ENCODE measurements at regions not wholly inside any gene's neighbourhood (a gene's known extent, or its start where the extent isn't known, plus 50 kb on each side); places are given as distances from the start of the nearest gene placed in this dataset.
"Not testable (repeated sequence)": the region's sequence is repeated elsewhere in the genome, so short reads cannot be mapped to it uniquely, and the experiment has no call there.

DNA sequence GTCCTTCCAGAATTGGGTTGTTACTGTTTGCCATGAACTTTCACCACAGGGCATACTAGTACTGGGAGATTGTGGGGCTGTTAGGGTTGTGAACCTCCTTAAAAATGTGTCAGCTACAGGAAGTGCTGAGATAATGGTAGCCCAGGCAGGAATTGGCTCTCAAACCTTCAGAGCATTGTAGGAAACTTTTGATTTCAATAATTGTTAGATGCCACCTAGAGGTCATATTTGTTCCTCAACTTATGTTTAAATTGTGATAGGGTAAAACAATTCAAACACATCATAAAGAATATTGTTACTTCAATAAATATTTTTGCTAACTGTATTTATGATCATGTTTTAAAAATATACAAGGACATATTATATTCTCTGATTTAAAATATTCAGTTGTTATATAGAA lies 594.6 kb downstream of the ADCYAP1 start:
- DNase-seq, result no peak

DNA sequence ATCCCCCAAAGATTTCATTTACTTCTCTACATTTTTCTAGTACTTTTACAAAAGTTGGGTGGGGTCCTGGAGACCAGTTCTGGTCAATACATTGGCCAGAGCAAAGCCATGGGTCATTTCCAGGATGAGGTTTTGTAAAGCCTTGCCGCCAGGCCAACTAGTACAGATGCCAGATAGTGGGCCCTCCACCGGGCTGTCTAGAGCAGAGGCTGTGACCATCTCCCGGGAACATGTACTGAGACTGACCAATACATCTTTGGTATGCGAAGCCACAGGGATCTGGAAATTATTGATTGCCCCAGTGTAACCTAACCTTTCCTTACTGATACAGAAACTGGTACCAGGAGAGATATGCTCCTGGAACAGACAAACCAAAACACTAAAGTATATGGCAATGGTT lies 599.2 kb downstream of the ADCYAP1 start:
- no peak for DNase-seq

DNA sequence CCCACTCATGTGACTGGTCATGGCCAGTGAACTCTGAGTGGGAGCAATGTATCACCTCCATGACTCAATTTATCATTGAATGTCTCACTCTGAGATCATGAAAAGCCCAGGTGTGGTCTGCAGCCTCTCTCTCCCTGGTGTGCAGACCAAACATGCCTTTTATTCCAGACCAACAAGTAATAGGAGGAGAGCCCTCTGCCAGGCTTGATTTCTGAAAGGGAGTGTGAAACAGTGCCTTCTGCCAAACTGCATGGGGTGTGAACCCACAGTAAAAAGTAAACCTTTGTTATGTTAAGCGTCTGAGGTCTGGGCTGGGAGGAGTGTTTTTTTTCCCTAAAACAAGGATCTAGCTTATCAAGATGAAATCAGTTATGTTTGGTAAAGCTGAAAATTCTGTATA lies 601.2 kb downstream of the ADCYAP1 start:
- DNase-seq, result no peak

DNA sequence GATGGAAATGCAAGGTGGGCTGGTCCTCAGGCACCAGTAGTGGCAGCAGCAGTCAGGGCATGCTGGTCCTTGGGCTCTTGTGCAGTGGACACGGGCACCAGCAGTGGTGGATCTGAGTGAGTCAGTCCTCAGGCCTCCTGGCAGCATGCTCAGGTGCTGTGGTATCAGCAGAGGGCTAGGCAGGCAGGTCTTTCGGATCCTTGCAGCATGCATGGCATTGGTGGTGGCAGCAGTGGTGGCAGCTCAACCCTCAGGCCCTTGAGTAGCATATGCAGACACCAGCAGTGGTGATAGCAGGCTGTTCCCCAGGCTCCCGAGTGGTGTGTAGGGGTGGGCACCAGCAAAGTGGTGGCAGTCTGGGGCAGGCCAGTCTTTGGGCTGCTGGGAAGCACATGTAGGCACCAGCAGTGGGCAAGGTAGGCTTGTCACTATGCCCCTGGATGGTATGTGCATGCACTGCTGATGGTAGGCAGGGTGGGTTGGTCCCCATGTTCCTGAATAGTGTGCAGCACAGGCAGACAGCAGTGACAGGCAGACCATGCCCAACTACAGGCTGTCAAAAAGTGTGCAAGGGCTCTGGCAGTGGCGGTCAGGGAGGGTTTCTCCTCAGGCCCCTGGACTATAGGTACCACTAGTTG lies 606.0 kb downstream of the ADCYAP1 start:
- DNase-seq, result no peak

DNA sequence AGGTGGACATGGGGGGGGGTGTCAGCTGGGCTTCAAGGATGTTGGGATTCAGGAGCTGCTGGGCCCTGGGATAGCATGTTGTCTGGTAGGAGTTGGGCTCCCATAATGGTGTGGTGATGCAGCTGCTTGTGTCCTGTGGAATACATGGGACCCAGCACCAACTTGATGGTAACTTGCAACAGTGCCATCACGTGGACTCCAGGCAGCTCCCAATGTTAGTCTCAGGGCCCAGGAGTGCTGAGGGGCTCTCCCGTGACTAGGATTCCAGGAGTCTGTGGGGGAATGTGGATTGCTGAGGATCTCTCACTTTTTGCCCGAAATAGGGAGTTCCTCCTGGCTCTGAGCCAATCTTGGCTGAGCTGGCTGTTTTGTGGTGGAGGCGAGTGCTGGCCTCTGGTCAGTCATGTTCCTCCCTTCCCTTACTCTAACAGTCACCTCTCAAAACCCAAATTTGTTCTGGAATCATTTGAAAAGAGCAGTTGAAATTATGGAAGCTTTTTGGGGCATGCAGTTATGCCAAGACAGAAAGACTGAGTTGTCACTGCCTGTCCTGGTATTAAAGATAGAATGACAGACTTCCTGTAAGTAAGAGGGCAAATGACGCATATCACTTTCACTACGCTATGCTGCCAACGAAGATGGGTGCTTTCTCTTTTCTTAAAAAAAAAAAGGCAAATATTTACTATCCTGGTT lies 607.1 kb downstream of the ADCYAP1 start:
- DNase-seq, result no peak

DNA sequence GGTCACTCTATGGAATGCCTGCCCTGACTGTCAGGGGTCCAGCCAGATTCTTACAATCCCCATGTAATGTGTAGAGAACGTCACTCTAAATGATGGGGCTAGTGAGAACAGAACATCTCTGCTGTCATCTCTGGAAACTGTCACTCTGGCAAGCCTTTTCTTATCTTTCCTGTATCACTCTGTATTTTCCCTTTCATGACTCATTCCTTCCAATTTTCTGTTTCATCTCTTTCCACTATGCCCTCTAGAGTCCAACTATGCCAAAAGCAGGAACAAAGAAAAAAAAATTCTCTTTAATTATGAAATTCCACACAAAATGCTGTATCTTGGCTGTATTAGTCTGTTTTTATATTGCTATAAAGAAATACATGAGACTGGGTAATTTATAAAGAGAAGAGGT lies 608.8 kb downstream of the ADCYAP1 start:
- DNase-seq, result no peak

DNA sequence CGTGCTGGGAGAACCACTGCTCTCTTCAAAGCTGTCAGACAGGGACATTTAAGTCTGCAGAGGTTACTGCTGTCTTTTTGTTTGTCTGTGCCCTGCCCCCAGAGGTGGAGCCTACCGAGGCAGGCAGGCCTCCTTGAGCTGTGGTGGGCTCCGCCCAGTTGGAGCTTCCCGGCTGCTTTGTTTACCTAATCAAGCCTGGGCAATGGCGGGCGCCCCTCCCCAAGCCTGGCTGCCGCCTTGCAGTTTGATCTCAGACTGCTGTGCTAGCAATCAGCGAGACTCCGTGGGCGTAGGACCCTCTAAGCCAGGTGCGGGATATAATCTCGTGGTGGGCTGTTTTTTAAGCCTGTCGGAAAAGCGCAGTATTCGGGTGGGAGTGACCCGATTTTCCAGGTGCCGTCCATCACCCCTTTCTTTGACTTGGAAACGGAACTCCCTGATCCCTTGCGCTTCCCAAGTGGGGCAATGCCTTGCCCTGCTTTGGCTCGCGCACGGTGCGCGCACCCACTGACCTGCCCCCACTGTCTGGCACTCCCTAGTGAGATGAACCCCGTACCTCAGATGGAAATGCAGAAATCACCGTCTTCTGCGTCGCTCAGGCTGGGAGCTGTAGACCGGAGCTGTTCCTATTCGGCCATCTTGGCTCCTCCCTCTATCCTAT lies 617.0 kb downstream of the ADCYAP1 start:
- not testable (repeated sequence) for DNase-seq

DNA sequence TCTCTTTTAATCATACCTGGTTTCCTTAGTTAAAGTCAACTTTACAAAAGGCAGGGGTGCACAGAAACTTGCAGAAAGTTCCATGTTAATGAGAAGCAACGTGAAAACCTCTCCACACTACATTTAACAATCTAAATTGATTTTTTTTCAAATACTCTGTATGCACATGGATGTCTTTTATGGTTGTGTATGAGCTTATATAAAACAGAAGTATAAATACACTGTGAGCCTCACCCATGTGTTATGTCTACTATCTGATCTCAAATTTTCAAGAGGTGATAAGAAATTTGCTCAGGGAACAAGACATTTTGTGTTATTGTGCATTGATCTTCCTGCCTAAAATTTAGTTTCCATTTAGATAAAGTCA lies 617.6 kb downstream of the ADCYAP1 start:
- DNase-seq, result no peak

DNA sequence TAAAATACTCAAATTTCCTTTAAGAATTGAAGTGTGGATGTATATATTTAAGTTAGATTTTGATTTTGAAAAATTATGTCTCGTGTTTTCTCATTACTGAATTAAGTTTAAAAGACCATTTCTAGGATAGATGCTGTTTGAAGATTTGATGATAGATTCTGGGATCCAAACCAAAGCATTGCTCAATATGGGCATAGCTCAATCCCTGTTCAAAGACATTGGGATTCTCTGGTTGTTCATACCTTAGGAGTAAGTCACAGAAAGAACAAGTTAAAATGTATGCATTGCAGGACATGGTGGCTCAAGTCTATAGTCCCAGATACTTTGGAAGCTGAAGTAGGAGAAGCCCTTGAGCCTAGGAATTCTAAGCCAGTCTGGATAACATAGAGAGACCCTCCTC lies 622.3 kb downstream of the ADCYAP1 start:
- DNase-seq, result peak; percentile 51

DNA sequence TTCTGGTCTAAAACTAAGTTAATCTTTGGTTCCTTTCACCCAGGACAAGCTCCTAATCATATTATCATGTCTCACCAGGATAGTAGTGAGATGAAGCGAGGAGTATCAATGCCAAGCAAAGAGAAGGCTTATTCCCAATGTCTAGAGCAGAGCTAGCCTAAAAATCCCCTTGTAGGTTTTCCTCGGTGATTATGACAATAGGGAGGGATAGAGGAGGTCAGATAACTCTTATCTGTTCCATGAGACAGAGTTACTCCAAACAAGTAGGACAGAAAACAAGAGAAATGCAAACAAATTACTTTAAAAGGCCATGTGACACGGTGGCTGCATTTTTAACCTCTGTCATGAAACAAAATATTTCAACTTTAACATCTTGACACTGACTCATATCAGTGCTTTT lies 623.1 kb downstream of the ADCYAP1 start:
- DNase-seq, result no peak

DNA sequence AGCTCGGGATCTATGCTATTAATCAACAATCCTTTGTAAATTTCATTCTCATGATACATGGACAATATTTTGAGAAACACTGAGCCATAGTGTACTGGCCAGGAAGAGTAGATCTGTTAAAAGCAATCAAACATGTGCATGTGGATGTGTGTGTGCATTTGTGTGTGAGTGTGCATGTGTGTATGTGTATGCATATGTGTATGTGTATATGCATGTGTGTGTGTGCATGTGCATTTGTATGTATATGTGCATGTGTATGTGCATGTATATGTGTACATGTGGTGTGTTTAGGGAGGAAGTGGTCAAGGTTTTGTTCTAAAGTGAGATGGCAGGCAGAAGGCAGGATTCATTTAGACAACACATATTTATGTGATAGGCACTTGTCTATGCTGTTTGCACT lies 623.8 kb downstream of the ADCYAP1 start:
- DNase-seq, result no peak

DNA sequence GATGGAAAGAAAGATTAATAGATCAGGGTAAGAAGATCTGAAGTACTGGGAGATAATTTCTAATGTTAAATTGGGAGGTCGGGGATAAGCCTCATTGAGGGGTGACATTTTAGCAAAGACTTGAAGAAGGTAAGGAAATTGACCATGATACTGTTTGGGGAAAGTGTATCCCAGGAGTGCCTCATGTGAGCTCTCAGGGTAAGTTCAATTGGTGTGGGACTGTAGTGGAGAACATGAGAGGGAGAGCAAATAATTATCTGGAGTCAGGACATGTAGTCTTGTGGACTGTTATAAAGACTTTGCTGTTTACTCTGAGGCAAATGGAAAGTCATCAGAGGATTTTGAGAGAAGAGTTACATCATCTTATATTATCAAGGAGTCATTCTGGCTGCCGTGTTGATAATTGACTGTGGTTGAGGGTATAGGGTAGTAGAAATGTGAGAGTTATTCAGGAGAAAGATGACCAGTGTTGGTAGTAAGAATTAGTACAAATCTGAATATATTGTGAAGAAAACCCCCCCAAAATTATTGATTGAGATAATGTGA lies 624.4 kb downstream of the ADCYAP1 start:
- no peak for DNase-seq

DNA sequence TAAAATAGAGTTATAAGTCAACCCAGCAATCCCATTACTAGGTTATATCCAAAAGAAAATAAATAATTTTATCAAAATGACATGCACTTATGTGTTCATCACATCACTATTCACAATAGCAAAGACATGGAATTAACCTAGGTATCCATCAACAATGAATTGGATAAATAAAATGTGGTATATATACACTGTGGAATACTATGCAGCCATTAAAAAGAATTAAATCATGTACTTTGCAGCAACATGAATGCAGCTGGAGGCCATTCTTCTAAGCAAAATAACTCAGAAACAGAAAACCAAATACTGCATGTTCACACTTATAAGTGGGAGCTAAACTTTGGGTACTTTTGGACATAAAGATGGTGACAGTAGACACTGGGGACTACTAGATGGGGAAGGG lies 626.0 kb downstream of the ADCYAP1 start:
- no peak for DNase-seq

DNA sequence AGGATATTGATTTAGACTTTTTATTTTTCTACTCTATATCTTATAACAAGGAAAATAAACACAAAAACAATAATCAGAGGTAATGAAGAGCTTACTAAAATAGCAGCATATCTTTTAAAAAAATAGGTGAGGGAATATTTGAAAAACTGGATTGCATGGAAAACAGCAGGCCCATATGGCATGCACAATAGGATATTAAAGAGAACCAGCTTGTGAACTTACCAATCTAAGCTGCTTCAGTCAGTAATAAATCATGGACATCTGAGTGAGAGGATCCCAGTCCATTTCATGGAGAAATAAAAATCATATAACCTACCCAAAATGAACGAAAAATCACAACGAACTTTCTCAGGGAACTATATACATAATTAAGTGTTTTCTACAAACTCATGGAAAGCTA lies 634.6 kb downstream of the ADCYAP1 start:
- DNase-seq, result no peak

DNA sequence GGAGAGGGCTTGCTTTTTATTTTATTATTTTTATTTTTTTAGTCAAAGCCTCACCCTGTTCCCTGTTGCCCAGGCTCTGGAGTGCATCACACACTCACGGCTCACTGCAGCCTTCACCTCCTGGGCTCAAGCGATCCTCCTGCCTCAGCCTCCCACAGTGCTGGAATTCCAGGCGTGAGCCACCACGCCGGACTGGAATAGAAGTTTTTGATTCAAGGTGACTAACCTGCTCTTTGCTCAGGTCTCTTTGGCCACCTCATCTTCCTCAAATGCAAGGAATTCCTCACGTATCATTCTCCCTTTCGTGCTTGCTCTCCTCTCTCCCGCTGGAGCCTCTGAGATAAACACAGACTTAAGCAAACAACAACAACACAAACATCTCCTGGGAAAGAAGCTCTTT lies 636.8 kb downstream of the ADCYAP1 start:
- no peak for DNase-seq

DNA sequence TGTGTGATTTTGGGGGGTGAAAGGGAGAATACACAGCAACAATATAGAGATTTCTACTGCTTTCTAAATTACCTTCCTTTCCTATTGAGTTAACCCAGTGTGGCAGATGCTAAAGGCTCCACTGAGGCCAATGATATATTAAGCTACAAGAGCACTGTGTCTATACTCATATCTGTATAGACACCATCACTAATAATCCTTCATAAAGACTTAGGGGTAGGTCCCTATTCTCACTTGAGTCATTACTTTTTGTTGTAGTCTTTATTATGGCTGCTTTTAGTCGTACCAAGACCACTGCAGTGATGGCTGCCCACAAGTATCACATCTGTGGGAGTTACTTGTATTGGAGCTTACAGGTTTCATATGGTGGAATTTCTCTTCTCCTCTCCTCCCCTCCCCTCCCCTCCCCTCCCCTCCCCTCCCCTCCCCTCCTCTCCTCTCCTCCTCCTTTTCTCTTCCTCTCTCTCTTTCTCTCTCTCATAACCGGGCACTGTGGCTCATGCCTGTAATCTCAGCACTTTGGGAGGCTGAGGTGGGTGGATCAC lies 637.6 kb downstream of the ADCYAP1 start:
- no peak for DNase-seq

DNA sequence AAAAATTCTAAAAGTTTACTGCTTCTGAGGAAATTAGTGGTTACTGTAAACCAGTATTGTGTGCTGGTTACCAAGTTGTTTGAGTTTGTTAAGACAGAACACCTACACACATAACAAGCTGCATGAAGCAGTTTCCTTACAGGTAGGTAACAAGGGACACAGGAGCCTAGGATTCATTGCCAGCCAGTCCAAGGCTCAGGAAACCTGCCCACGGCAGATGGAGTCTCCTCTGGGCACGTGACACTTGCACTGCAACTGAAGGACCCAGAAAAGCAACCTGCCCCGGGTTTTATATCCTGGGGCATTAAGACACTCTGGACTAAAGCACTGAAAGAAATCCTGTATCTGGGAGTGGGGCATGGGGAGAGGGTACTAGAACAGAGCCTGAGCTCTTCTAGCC lies 639.3 kb downstream of the ADCYAP1 start:
- DNase-seq, result no peak

DNA sequence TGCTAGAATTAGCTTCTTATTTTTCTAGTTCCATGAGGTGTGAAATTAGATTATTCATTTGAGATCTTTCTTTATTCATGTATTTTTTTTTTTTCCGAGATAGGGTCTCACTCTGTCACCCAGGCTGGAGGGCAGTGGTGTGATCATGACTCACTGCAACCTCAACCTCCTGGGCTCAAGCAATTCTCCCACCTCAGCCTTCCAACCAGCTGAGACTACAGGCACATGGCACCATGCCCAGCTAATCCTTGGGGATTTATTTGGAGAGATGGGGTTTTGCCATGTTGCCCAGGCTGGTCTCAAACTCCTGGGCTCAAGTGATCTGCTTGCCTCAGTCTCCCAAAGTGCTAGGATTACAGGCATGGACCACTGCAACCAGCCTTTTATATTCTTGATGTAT lies 653.0 kb downstream of the ADCYAP1 start:
- DNase-seq, result not testable (repeated sequence)

DNA sequence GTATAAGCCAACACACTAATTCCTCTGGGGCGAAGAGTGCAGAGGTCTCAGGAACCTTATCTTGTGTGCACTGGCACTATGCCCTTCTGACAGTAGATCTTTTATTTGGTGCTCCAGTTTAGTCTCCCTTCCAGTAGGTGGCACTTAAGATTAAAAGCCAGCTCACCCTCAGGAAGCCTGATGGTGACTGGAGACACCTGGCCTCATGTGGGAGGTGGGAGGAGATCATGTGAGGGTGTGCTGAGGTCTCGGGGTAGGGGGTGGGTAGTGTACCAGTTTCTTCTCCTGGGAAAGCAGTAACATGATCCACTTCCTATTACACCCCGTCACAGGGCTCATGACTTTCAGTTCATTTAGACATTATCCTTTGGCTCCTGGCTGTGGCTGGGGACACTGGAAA lies 654.9 kb downstream of the ADCYAP1 start:
- DNase-seq, result no peak

DNA sequence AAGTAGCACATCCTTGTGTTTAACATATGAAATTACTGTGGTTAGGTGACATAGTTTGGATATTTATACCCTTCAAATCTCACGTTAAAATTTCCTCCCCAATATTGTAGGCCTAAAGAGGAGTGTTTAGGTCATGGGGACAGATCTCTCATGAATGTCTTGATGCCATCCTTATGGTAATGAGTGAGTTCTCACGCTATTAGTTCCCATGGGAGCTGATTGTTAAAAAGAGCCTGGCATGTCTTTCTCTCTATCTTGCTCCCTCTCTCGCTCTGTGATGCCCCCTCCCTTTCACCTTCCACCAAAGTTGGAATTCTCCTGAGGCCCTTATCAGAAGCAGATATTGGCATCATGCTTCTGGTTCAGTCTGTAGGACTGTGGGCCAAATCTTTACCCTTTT lies 660.1 kb downstream of the ADCYAP1 start:
- DNase-seq, result no peak

DNA sequence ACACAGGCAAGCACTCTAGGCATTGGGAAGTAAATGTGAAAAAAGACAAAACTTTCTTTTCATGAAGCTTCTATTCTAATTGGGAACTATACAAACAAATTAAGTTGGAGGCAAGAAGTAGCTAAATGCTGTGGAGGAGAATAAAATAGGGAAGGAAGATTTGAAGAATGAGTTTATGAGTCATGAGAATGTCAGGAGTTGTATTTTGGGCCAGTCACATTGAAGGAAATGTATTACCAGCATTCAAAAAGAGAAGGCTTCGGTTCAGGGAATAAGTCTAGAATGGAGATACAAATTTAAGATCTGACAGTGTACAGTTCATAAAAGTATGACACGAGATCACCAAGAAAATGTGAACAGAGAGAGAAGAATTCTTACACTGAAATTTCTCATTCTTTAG lies 666.5 kb downstream of the ADCYAP1 start:
- DNase-seq, result no peak

DNA sequence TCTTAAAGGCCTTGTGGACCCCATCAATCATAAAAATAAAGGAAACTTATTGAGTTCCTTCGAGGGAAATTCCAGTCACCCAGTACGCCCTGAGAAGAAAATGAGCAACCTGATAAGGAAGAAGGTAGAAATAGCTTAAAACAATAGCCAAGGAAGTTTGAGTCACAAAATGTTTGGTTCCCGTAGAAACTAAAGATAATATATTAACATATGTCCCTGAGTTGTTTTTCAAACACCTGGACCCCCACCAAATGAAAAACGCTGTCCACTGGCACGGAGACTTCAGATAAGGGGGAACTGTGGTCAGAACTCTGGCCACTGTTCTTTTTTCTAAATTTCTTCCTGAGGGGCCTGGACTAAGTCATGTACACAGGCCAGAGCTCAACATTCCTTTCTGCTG lies 669.1 kb downstream of the ADCYAP1 start:
- DNase-seq, result no peak

DNA sequence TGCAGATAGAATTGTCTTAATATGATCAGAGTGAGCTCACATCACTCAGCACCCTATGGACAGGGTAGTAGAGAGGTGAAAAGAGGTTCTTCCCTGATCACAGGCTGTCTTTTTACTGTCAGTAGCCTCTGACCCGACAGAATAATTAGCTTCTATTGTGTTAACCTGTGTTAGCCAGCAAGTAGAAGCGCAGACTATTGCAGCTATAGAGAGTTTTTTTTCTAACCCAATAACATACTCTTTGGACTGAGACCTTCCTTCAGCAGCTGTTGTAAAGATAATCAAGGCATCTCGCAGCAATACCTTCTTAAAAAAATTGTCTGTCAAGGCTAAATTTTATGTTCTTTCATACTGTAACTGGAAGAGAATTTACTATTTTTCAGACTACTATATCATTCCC lies 670.4 kb downstream of the ADCYAP1 start:
- DNase-seq, result no peak

DNA sequence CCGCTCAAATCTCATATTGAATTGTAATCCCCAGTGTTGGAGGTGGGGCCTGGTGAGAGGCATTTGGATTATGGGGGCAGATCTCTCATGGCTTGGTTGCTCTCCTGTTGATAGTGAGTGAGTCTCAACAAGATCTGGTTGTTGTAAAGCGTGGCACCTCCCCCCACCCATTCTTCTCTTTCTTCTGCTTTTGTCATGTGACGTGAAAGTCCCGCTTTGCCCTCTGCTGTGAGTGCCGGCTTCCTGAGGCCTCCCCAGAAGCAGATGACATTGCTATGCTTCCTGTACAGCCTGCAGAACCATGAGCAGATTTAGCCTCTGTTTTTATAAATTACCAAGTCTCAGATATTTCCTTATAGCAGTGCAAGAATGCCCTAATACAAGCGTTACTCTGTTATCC lies 673.8 kb downstream of the ADCYAP1 start:
- DNase-seq, result no peak
